ENCODE measurements at regions not wholly inside any gene's neighbourhood (a gene's known extent, or its start where the extent isn't known, plus 50 kb on each side); places are given as distances from the start of the nearest gene placed in this dataset.

DNA sequence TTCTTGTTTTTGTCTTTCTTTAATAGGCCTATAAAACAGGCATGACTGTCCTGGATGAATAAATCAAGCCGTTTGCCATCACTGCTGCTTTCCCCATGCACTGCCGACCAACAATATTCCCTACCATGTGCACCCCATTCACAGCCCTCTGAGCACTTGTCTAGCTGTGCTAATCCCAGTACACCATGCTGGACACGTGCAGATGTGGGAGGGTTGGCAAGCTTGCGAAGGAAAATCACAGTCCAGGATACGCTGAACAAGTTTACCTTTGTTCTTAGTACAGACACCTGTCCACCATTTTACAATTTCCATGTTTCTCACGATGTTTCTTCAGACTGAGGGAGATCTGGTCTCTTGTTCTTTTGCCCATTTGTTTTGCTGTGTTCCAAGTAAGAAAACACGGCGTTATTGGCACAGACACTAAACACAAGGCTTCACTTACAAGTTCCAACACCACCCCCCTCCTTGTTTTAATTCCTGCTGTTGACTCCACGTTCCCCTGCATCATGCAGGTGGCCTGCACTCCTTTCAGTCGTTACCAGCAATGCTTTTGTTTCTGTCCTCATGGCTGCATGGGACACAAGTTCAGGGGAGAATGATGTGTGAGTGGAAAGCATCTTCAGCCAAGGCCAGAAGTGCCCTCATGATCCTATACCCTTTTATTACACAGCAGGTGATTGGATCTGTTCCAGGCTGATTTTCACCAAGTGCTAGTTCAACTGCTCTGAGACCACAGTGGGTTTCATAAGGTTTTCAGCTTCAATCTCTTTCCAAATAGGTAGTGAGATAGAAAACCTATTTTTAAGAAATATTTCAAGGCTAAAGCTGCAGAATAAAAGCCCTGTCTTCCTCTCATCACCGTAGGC is 608.9 kb downstream of the IRX1 start:
- H3K27me3 ChIP-seq (replicated peaks; ENCODE audit: insufficient read depth, low read length), result no peaks in the 10 kb centered on the region
- no peak overlapping the region for H3K9ac ChIP-seq (ENCODE audit: low read length)
- H3K4me1 ChIP-seq (ENCODE audit: low read length), result no peaks in the 10 kb centered on the region
- H2AFZ ChIP-seq (ENCODE audit: low read length), result no peak overlapping the region
- no peaks in the 10 kb centered on the region for H3F3A ChIP-seq (ENCODE audit: insufficient read depth, low read length)
- DNase-seq, result no peak
- no peak overlapping the region for H3K4me3 ChIP-seq (ENCODE audit: low read length)
- H4K20me1 ChIP-seq (ENCODE audit: insufficient read depth, low read length), result no peaks in the 10 kb centered on the region
- no peak overlapping the region for H3K27ac ChIP-seq (ENCODE audit: low read length)
- H3K36me3 ChIP-seq (replicated peaks; ENCODE audit: insufficient read depth, low read length), result no peaks in the 10 kb centered on the region
- no peaks in the 10 kb centered on the region for H3K9me2 ChIP-seq (replicated peaks; ENCODE audit: insufficient read depth, low read length)
- H3K79me2 ChIP-seq (ENCODE audit: low read length), result no peaks in the 10 kb centered on the region
- no peaks in the 10 kb centered on the region; the same call in 1 of the 2 replicates for H3K9me3 ChIP-seq (replicated peaks; ENCODE audit: insufficient read depth, low read length)
- no peak for TF ChIP-seq EZH2phosphoT487 (IDR thresholded peaks at IDR 0.05; ENCODE audit: low read length)
- TF ChIP-seq, protein P1, sequence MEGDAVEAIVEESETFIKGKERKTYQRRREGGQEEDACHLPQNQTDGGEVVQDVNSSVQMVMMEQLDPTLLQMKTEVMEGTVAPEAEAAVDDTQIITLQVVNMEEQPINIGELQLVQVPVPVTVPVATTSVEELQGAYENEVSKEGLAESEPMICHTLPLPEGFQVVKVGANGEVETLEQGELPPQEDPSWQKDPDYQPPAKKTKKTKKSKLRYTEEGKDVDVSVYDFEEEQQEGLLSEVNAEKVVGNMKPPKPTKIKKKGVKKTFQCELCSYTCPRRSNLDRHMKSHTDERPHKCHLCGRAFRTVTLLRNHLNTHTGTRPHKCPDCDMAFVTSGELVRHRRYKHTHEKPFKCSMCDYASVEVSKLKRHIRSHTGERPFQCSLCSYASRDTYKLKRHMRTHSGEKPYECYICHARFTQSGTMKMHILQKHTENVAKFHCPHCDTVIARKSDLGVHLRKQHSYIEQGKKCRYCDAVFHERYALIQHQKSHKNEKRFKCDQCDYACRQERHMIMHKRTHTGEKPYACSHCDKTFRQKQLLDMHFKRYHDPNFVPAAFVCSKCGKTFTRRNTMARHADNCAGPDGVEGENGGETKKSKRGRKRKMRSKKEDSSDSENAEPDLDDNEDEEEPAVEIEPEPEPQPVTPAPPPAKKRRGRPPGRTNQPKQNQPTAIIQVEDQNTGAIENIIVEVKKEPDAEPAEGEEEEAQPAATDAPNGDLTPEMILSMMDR (IDR thresholded peaks at IDR 0.05; ENCODE audit: low read length), result no peak
- no peak for TF ChIP-seq EZH2 (optimal IDR thresholded peaks at IDR 0.05; ENCODE audit: low read depth, low read length)
- H3K4me2 ChIP-seq (ENCODE audit: low read depth, low read length), result no peak overlapping the region

DNA sequence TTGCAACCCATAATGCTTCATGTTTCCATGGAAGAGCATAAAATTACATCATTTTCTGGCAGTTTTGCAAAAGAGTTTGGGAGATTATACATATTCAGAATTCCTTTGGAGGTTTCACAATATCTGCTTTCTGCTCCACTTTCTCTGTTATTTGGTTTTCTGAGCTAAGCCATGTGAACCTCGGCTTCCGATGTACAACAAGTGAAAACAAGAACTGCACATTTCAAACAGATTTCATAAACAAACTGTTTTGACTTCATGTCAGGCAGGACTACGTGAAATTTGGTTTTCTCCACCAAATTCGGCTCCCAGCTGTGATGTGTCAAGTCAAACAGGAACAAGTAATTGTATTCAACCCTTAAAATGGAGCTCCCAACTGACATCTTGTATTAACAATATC is 609.8 kb downstream of the IRX1 start:
- H3K36me3 ChIP-seq (replicated peaks; ENCODE audit: insufficient read depth, low read length), result no peaks in the 10 kb centered on the region
- no peak overlapping the region for H3K4me2 ChIP-seq (ENCODE audit: low read depth, low read length)
- TF ChIP-seq EZH2 (optimal IDR thresholded peaks at IDR 0.05; ENCODE audit: low read depth, low read length) (no peak), EZH2phosphoT487 (IDR thresholded peaks at IDR 0.05; ENCODE audit: low read length) (no peak)
- TF ChIP-seq, protein P1 (IDR thresholded peaks at IDR 0.05; ENCODE audit: low read length), result no peak
- H3K9me3 ChIP-seq (replicated peaks; ENCODE audit: insufficient read depth, low read length), result no peaks in the 10 kb centered on the region; the same call in 1 of the 2 replicates
- H3K4me1 ChIP-seq (ENCODE audit: low read length), result no peaks in the 10 kb centered on the region
- H3K27ac ChIP-seq (ENCODE audit: low read length), result no peak overlapping the region
- no peak for DNase-seq
- no peaks in the 10 kb centered on the region for H3K79me2 ChIP-seq (ENCODE audit: low read length)
- H3K9me2 ChIP-seq (replicated peaks; ENCODE audit: insufficient read depth, low read length), result no peaks in the 10 kb centered on the region
- H3K27me3 ChIP-seq (replicated peaks; ENCODE audit: insufficient read depth, low read length), result no peaks in the 10 kb centered on the region
- H3K9ac ChIP-seq (ENCODE audit: low read length), result no peak overlapping the region
- H3F3A ChIP-seq (ENCODE audit: insufficient read depth, low read length), result no peaks in the 10 kb centered on the region
- no peaks in the 10 kb centered on the region for H4K20me1 ChIP-seq (ENCODE audit: insufficient read depth, low read length)
- no peak overlapping the region for H3K4me3 ChIP-seq (ENCODE audit: low read length)
- H2AFZ ChIP-seq (ENCODE audit: low read length), result no peak overlapping the region

DNA sequence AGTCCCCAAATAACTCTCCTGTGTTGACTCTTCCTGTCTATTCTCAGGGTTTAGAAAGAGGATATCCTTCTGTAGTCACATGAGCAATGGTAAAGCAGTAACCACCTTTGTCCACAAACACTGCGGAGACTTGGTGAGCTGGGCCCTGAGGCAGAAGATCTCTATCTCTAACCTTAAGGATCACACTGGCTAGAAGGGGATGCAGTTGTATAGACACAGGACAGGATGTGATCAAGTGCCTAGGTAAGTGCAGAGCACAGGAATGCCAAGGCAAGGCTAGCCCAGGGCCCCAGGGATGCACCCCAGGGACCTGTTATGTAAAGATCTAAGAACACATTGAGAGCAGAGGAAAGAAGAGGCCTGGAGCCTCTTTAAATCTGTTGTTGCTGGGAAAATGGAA is 610.5 kb downstream of the IRX1 start:
- Histone ChIP-seq H3K9me3 (replicated peaks; ENCODE audit: insufficient read depth, low read length) (no peaks in the 10 kb centered on the region; the same call in 1 of the 2 replicates), H3K27me3 (replicated peaks; ENCODE audit: insufficient read depth, low read length) (no peaks in the 10 kb centered on the region), H3K4me3 (ENCODE audit: low read length) (no peak overlapping the region), H2AFZ (ENCODE audit: low read length) (no peak overlapping the region), H3K27ac (ENCODE audit: low read length) (no peak overlapping the region), H3K4me2 (ENCODE audit: low read depth, low read length) (no peak overlapping the region; the same call in 1 of the 2 replicates), H3K4me1 (ENCODE audit: low read length) (no peaks in the 10 kb centered on the region), H3K9ac (ENCODE audit: low read length) (no peak overlapping the region), H3F3A (ENCODE audit: insufficient read depth, low read length) (no peaks in the 10 kb centered on the region), H4K20me1 (ENCODE audit: insufficient read depth, low read length) (no peaks in the 10 kb centered on the region), H3K79me2 (ENCODE audit: low read length) (no peaks in the 10 kb centered on the region), H3K36me3 (replicated peaks; ENCODE audit: insufficient read depth, low read length) (no peaks in the 10 kb centered on the region), H3K9me2 (replicated peaks; ENCODE audit: insufficient read depth, low read length) (no peaks in the 10 kb centered on the region)
- DNase-seq, result peak; percentile 19
- TF ChIP-seq EZH2 (optimal IDR thresholded peaks at IDR 0.05; ENCODE audit: low read depth, low read length), result no peak
- TF ChIP-seq, protein P1 (IDR thresholded peaks at IDR 0.05; ENCODE audit: low read length), result no peak
- TF ChIP-seq EZH2phosphoT487 (IDR thresholded peaks at IDR 0.05; ENCODE audit: low read length), result no peak

Measured in MM.1S (cell line).